ENCODE measurements at regions not wholly inside any gene's neighbourhood (a gene's known extent, or its start where the extent isn't known, plus 50 kb on each side); places are given as distances from the start of the nearest gene placed in this dataset.

DNA sequence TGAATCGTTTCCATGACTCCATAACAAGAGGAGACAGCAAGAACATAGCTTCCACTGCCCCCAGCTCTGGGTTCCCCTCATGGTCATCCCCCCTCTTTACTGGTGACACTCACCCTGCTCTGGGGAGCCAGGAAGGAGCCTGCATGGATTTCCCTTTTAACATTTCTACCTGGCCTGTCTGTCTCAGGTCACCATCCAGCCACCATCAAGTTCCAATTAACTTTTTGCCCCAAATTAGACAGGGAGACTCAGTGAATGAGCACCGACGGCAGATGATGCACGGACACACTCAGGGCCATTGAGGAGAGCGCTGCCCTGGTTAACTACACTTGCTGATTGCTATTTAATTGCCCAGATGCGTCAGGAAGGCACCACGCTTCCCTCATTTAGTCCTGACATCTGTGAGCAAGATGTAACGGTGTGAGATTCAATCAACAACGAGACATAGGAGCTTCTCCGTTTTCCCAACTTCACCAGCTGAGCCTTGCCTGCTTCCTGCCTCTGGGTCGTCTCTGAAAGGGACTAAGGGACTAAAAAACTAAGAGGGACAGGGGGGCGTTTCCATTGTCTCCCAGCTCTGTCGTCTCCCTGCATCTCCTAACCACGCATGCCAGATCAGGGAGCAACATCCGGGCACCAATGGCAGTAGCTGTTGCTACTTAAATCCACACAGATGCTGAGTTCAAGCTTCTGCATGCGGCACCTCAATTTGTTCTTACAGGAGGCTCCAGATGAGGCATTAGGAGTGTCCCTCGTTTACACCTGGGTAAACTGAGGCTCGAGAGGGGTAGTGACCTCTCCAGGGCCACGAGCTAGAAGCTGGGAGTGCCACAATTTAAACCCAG lies 426.7 kb downstream of the NPHP4 start:
- Histone ChIP-seq H3K36me3 (replicated peaks in 1 of 2; ENCODE audit: control insufficient read depth in 1 of 2, insufficient read depth in 2 of 2, low read length in 2 of 2) (no peaks in the 10 kb centered on the region), H2AFZ (ENCODE audit: insufficient read depth, low read depth, low read length, poor library complexity, severe bottlenecking) (no peak overlapping the region), H3K4me2 (replicated peaks; ENCODE audit: extremely low read depth, low read length, poor library complexity, severe bottlenecking) (no peak overlapping the region), H3K27ac (ENCODE audit: low read depth in 1 of 2, low read length in 2 of 2) (no peak overlapping the region), H3K4me3 (replicated peaks in 1 of 3; ENCODE audit: low read depth in 2 of 3, low read length in 3 of 3) (no peak overlapping the region), H3K4me1 (ENCODE audit: control insufficient read depth in 1 of 2, insufficient read depth in 2 of 2, low read length in 2 of 2) (no peaks in the 10 kb centered on the region), H3K9me3 (replicated peaks in 1 of 2; ENCODE audit: control insufficient read depth in 1 of 2, insufficient read depth in 1 of 2, low read length in 2 of 2) (peaks cover 0 to 15% of the 10 kb centered on the region in 2 donors), H3K27me3 (ENCODE audit: control insufficient read depth in 2 of 2, insufficient read depth in 2 of 2, low read length in 2 of 2) (no peaks in the 10 kb centered on the region), H4K20me1 (ENCODE audit: insufficient read depth, low read length) (no peaks in the 10 kb centered on the region), H3K9ac (ENCODE audit: insufficient read depth, low read length, poor library complexity, severe bottlenecking) (no peak overlapping the region), H3K79me2 (ENCODE audit: insufficient read depth, low read length) (no peaks in the 10 kb centered on the region)
- H3K4me3 Mint-ChIP-seq = no peak overlapping the region
- H3K27ac Mint-ChIP-seq = no peak overlapping the region
- TF ChIP-seq CTCF (IDR thresholded peaks at IDR 0.05) = no peak
- WGBS (ENCODE audit: insufficient coverage) = 79% methylated on average over 16 of the region's 19 CpGs
- H3K36me3 Mint-ChIP-seq = no peaks in the 10 kb centered on the region
- peaks cover 2 to 12% (median 5%) of the 10 kb centered on the region in 7 donors for H3K9me3 Mint-ChIP-seq
- no peaks in the 10 kb centered on the region for H3K4me1 Mint-ChIP-seq
- H3K27me3 Mint-ChIP-seq (ENCODE audit: low read depth in 3 of 3) = peaks cover 0 to 3% (median 1%) of the 10 kb centered on the region in 3 donors
- intact Hi-C loops (cut with micrococcal nuclease) = no loop called here
- no peak for DNase-seq

DNA sequence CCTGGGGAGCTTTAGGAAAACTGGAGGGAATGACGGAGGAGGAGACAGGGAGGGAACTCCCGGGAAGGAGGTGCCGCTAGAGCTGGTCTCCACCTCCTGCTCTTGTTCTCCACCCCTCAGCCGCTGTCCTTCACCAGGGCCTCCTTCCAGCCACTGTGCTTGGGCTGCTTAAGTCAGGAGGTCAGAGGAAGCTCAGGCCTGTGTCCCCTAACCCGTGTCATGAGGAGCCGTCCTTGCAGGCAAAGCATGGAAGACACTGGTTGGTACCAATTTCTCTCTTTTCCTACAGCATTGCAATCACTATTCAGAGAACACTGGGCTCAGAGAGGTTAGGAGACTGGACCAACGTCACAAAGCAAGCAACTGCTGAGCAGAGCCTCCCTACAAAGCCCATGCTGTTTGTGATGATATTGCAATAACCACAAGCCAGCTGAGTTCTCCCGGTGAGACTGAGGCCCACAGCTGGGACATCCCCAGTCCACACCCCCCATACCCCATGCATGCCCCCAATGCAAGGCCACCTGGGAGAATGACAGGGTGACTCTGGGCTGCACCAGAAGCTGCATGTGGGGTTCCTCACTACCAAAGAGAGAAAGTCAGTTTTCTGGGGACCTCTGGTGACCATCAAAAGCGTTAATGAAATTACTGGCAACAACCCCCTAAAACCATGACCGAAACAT lies 427.5 kb downstream of the NPHP4 start:
- Histone ChIP-seq H3K79me2 (ENCODE audit: insufficient read depth, low read length) (no peaks in the 10 kb centered on the region), H3K9me3 (replicated peaks in 1 of 2; ENCODE audit: control insufficient read depth in 1 of 2, insufficient read depth in 1 of 2, low read length in 2 of 2) (peaks cover 0 to 11% of the 10 kb centered on the region in 2 donors), H4K20me1 (ENCODE audit: insufficient read depth, low read length) (no peaks in the 10 kb centered on the region), H3K9ac (ENCODE audit: insufficient read depth, low read length, poor library complexity, severe bottlenecking) (no peak overlapping the region), H3K4me1 (ENCODE audit: control insufficient read depth in 1 of 2, insufficient read depth in 2 of 2, low read length in 2 of 2) (no peaks in the 10 kb centered on the region), H3K36me3 (replicated peaks in 1 of 2; ENCODE audit: control insufficient read depth in 1 of 2, insufficient read depth in 2 of 2, low read length in 2 of 2) (no peaks in the 10 kb centered on the region), H3K4me3 (replicated peaks in 1 of 3; ENCODE audit: low read depth in 2 of 3, low read length in 3 of 3) (no peak overlapping the region), H2AFZ (ENCODE audit: insufficient read depth, low read depth, low read length, poor library complexity, severe bottlenecking) (no peak overlapping the region), H3K4me2 (replicated peaks; ENCODE audit: extremely low read depth, low read length, poor library complexity, severe bottlenecking) (no peak overlapping the region), H3K27me3 (ENCODE audit: control insufficient read depth in 2 of 2, insufficient read depth in 2 of 2, low read length in 2 of 2) (no peaks in the 10 kb centered on the region), H3K27ac (ENCODE audit: low read depth in 1 of 2, low read length in 2 of 2) (no peak overlapping the region)
- no peak overlapping the region for H3K4me3 Mint-ChIP-seq
- no peaks in the 10 kb centered on the region for H3K4me1 Mint-ChIP-seq
- no peak for TF ChIP-seq CTCF (IDR thresholded peaks at IDR 0.05)
- H3K9me3 Mint-ChIP-seq = peaks cover under 1 to 8% (median 4%) of the 10 kb centered on the region in 7 donors
- DNase-seq = no peak
- intact Hi-C loops (cut with micrococcal nuclease) = no loop called here
- 93% methylated on average over 4 of the region's 10 CpGs for WGBS (ENCODE audit: insufficient coverage)
- peaks cover 0 to 3% (median 1%) of the 10 kb centered on the region in 3 donors for H3K27me3 Mint-ChIP-seq (ENCODE audit: low read depth in 3 of 3)
- no peaks in the 10 kb centered on the region for H3K36me3 Mint-ChIP-seq
- H3K27ac Mint-ChIP-seq = no peak overlapping the region
